GM19372 (cell line): ENCODE measurements at regions not wholly inside any gene's neighbourhood (a gene's known extent, or its start where the extent isn't known, plus 50 kb on each side); places are given as distances from the start of the nearest gene placed in this dataset.
"Not testable (repeated sequence)": the region's sequence is repeated elsewhere in the genome, so short reads cannot be mapped to it uniquely, and the experiment has no call there.

Experiments
- ATAC-seq: cut with Tn5 transposase; IDR thresholded peaks from one replicate; pipeline ENCODE4 v1.9.1; 2021; ENCODE audit warnings: mild to moderate bottlenecking, low read depth, moderate library complexity; ENCODE audit not compliant: unreplicated experiment

GRCh38 chr6:135644394-135644793, 146.9 kb upstream of the AHI1 start:
- no peak for ATAC-seq

- no peak for ATAC-seq
These were observed 150.0 kb upstream of the AHI1 start for GRCh38 chr6:135647521-135647920.

GRCh38 chr6:135651964-135652755, 154.6 kb upstream of the AHI1 start:
- peak; percentile 93 for ATAC-seq

GRCh38 chr6:135655055-135655454, 157.5 kb upstream of the AHI1 start:
- no peak for ATAC-seq

- ATAC-seq = no peak
These were observed 159.7 kb upstream of the AHI1 start for GRCh38 chr6:135657207-135657606.

- no peak for ATAC-seq
These were observed 160.9 kb upstream of the AHI1 start for GRCh38 chr6:135658481-135658880.

GRCh38 chr6:135658916-135659315, 161.4 kb upstream of the AHI1 start:
- no peak for ATAC-seq

- no peak for ATAC-seq
These were observed 167.0 kb upstream of the AHI1 start for GRCh38 chr6:135664527-135664926.

GRCh38 chr6:135665935-135666334, 168.4 kb upstream of the AHI1 start:
- no peak for ATAC-seq

- no peak for ATAC-seq
These were observed 170.3 kb upstream of the AHI1 start for GRCh38 chr6:135667691-135668455.

GRCh38 chr6:135672256-135672655, 174.7 kb upstream of the AHI1 start:
- no peak for ATAC-seq

GRCh38 chr6:135673501-135674309, 176.2 kb upstream of the AHI1 start:
- no peak for ATAC-seq

GRCh38 chr6:135675026-135675425, 176.5 kb upstream of the PDE7B start:
- no peak for ATAC-seq

- ATAC-seq = no peak
These were observed 175.6 kb upstream of the PDE7B start for GRCh38 chr6:135675862-135676261.

- ATAC-seq = no peak
These were observed 170.3 kb upstream of the PDE7B start for GRCh38 chr6:135680964-135681913.

- no peak for ATAC-seq
These were observed 164.7 kb upstream of the PDE7B start for GRCh38 chr6:135686784-135687301.

- ATAC-seq = not testable (repeated sequence)
These were observed 163.0 kb upstream of the PDE7B start for GRCh38 chr6:135688476-135688875.

- ATAC-seq = no peak
These were observed 159.1 kb upstream of the PDE7B start for GRCh38 chr6:135692426-135692825.

GRCh38 chr6:135693811-135694370, 157.6 kb upstream of the PDE7B start:
- no peak for ATAC-seq
